ENCODE measurements at regions not wholly inside any gene's neighbourhood (a gene's known extent, or its start where the extent isn't known, plus 50 kb on each side); places are given as distances from the start of the nearest gene placed in this dataset.

DNA sequence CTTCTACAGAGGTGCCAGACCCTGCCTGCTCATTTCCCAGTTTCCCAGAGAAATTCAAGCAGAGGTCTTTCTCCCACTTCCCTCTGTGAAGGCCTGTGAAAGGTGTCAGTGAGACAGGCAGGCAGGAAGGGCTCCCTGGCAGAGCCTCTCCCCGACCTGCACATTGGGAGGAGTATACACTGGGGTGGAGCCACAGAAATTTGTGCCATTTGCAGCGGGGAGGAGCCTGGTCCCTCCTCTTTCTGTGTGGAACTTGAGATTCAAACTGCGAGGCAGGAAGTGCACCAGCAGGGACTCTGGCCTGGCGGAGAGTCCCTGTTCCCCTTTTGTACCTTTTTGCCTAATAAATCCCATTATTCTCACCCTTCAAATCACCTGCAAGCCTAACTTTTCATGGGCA, 54.6 kb upstream of the OPN4 start:
- TF ChIP-seq, protein P1, sequence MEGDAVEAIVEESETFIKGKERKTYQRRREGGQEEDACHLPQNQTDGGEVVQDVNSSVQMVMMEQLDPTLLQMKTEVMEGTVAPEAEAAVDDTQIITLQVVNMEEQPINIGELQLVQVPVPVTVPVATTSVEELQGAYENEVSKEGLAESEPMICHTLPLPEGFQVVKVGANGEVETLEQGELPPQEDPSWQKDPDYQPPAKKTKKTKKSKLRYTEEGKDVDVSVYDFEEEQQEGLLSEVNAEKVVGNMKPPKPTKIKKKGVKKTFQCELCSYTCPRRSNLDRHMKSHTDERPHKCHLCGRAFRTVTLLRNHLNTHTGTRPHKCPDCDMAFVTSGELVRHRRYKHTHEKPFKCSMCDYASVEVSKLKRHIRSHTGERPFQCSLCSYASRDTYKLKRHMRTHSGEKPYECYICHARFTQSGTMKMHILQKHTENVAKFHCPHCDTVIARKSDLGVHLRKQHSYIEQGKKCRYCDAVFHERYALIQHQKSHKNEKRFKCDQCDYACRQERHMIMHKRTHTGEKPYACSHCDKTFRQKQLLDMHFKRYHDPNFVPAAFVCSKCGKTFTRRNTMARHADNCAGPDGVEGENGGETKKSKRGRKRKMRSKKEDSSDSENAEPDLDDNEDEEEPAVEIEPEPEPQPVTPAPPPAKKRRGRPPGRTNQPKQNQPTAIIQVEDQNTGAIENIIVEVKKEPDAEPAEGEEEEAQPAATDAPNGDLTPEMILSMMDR (conservative IDR thresholded peaks at IDR 0.05; ENCODE audit: low read length), result no peak
- no peak for TF ChIP-seq EZH2phosphoT487 (IDR thresholded peaks at IDR 0.05; ENCODE audit: borderline replicate concordance, low read depth, low read length)
